Type B pancreatic cell (in vitro differentiated cells): ENCODE measurements at regions not wholly inside any gene's neighbourhood (a gene's known extent, or its start where the extent isn't known, plus 50 kb on each side); places are given as distances from the start of the nearest gene placed in this dataset.
"Not testable (repeated sequence)": the region's sequence is repeated elsewhere in the genome, so short reads cannot be mapped to it uniquely, and the experiment has no call there.

ENCODE experiments used
- DNase-seq: peaks from one replicate; pipeline ENCODE4 v3.0.0; 2021; ENCODE audit warnings: mixed read lengths; ENCODE audit not compliant: unreplicated experiment; ENCODE audit errors: extremely low spot score
- H3K27ac Mint-ChIP-seq: 2 replicates; pipeline ENCODE4 v1.8.0; 2021; ENCODE audit warnings: mild to moderate bottlenecking, mixed read lengths
- H3K27me3 Mint-ChIP-seq: 2 replicates; pipeline ENCODE4 v1.8.0; 2021; ENCODE audit warnings: mixed read lengths
- H3K36me3 Mint-ChIP-seq: 2 replicates; pipeline ENCODE4 v1.8.0; 2021; ENCODE audit warnings: mixed read lengths
- H3K4me1 Mint-ChIP-seq: one replicate; pipeline ENCODE4 v1.8.0; 2021; ENCODE audit warnings: mixed read lengths; ENCODE audit not compliant: unreplicated experiment
- H3K4me3 Mint-ChIP-seq: 2 replicates; pipeline ENCODE4 v1.8.0; 2021; ENCODE audit warnings: mild to moderate bottlenecking, mixed read lengths
- H3K9me3 Mint-ChIP-seq: 2 replicates; pipeline ENCODE4 v1.8.0; 2021; ENCODE audit warnings: mixed read lengths
- TF ChIP-seq, protein P1 (sequence below): fragments of 200-600 bp; sonication (generic); conservative IDR thresholded peaks from 2 replicates; pipeline ENCODE4 v1.5.0; 2021; ENCODE audit warnings: antibody characterized with exemption, mild to moderate bottlenecking

DNA sequence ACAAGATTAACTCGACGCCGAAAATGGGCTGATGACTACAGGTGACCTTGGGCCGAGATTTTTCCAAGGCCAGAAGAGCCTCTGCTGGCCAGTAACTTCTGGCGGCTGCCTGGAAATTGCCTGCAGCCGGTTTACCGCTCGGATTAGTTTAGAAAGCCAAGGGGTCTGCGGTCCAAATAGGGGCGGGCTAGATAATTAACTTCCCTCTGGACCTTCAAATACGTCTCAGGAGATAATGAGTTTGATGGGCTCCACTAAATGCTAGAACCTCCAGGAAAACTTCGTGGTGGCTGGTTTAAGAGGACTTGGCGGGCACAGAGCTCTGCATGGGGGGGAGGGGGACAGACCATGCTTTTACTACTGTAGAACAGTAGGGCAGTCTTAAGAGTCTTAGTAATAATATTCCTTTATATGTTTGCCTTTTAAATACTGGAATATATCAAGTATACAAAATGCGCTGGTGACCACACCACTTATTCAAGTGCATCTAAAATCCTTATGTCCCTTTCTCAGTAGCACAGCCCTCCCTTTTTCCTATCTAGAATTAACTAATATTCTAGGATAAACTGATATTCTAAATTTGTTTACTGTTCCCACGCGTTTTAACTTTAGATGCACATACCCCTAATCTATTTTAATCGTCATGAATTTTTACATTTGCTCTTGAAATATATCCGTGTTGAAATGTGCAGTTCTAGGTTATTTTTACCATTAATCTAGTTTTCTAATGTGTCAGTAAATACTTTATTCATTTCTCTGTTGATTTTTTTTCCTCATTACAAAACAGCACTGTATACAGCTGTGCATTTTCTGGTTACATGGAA is 107.5 kb upstream of the PRSS16 start:
- Mint-ChIP-seq H3K4me1 (peaks cover 22% of the 10 kb centered on the region), H3K27ac (peak overlapping the region; percentile 99), H3K36me3 (no peaks in the 10 kb centered on the region), H3K27me3 (no peaks in the 10 kb centered on the region), H3K9me3 (no peaks in the 10 kb centered on the region), H3K4me3 (peak overlapping the region; percentile 98)
- no peak for DNase-seq
- TF ChIP-seq, protein P1, sequence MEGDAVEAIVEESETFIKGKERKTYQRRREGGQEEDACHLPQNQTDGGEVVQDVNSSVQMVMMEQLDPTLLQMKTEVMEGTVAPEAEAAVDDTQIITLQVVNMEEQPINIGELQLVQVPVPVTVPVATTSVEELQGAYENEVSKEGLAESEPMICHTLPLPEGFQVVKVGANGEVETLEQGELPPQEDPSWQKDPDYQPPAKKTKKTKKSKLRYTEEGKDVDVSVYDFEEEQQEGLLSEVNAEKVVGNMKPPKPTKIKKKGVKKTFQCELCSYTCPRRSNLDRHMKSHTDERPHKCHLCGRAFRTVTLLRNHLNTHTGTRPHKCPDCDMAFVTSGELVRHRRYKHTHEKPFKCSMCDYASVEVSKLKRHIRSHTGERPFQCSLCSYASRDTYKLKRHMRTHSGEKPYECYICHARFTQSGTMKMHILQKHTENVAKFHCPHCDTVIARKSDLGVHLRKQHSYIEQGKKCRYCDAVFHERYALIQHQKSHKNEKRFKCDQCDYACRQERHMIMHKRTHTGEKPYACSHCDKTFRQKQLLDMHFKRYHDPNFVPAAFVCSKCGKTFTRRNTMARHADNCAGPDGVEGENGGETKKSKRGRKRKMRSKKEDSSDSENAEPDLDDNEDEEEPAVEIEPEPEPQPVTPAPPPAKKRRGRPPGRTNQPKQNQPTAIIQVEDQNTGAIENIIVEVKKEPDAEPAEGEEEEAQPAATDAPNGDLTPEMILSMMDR, result peak; percentile 8

DNA sequence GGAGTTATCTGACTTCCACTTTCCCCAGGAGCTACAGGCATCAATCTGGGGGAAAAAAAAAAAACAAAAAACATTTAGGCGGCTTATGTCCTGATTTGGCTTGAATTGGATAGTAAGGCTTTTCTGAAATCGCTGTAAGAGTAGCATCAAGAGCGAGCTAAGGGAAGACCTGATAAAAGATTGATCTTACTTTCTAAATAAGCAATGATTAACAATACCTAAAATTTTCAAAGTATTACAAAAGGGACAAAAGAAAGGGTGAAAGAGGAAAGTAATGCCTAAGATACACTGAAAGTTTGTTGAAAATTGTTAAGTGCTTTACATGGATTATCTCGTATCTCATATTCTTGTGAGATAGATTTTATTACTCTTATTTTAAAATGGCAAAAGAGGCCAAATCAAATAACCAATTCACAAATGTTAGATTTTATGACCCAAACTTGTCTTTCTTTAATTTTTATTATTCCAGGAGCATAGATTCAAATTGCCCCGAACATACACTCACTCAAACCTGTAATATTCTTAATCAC is 106.4 kb upstream of the PRSS16 start:
- H3K4me3 Mint-ChIP-seq, result peak overlapping the region; percentile 80
- TF ChIP-seq, protein P1, result no peak
- H3K27ac Mint-ChIP-seq, result peak overlapping the region; percentile 63
- no peaks in the 10 kb centered on the region for H3K9me3 Mint-ChIP-seq
- no peaks in the 10 kb centered on the region for H3K36me3 Mint-ChIP-seq
- no peak for DNase-seq
- H3K27me3 Mint-ChIP-seq, result no peaks in the 10 kb centered on the region
- peaks cover 22% of the 10 kb centered on the region for H3K4me1 Mint-ChIP-seq

DNA sequence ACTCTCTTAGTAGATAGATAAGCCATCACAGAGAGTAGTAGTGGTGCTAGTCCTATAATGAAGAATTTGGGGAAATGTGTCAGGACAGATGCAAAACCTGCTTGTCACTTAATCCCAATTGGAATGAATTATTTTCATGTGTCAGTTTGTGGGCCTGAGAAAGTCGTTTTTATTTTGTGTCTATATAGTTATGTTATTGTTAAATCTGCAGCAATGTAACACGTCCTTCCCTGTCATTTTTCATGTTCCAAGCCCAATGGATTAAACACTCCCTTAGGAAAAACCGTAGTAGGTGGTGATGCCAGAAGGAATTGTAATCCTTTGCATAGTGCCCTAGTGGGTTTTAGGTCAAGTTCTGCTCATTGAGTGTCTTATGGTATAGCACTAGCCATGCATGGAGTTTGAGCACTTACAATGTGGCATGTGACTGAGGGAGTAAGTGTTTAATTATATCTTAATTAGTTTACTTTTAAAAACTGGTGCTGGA is 105.9 kb upstream of the PRSS16 start:
- Mint-ChIP-seq H3K27me3 (no peaks in the 10 kb centered on the region), H3K4me3 (peak overlapping the region; percentile 80), H3K27ac (peak overlapping the region; percentile 63), H3K4me1 (peaks cover 22% of the 10 kb centered on the region), H3K9me3 (no peaks in the 10 kb centered on the region), H3K36me3 (no peaks in the 10 kb centered on the region)
- DNase-seq, result no peak
- TF ChIP-seq, protein P1, result no peak

DNA sequence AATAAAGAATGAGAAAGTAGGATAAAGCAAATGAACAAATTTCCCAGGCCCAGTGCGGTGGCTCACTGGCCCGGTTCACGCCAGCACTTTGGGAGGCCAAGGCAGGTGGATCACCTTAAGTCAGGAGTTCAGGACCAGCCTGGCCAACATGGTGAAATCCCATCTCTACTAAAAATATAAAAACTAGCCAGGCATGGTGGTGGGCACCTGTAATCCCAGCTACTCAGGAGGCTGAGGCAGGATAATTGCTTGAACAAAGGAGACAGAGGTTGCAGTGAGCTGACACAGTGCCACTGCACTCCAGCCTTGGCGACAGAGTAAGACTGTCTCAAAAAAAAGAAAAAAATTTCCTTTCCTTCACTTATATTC is 104.5 kb upstream of the PRSS16 start:
- H3K9me3 Mint-ChIP-seq, H3K27me3 Mint-ChIP-seq, H3K4me3 Mint-ChIP-seq, DNase-seq, H3K36me3 Mint-ChIP-seq: not testable (repeated sequence)
- peaks cover 22% of the 10 kb centered on the region for H3K4me1 Mint-ChIP-seq
- peak overlapping the region; percentile 57 for H3K27ac Mint-ChIP-seq

DNA sequence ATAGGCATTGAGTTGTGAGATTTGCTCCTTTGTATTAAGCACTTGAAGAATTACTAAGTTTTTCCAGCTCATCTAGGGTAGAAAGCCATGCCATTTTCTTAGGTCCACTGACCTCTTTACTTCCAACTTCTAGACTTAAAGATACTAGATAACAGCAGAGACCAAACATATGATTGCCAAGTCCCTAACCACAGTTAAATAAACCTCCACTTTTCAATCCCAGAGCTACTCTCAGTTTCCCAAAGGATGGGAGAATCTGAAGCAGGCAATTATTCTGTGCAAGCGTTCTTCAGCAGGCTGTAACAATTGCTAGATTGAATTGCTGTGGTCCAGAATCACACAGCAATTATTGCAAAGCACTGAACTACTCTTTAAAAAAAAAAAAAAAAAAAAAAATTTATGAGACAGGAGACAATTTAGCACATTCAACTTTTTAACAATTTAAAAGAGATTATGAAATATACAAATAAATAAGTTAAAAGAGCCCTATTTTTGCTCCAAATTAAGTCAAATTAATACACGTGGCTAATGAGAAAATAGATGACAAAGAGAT is 104.0 kb upstream of the PRSS16 start:
- Mint-ChIP-seq H3K4me3 (peak overlapping the region; percentile 79), H3K4me1 (peaks cover 20% of the 10 kb centered on the region), H3K9me3 (no peaks in the 10 kb centered on the region), H3K36me3 (no peaks in the 10 kb centered on the region), H3K27me3 (no peaks in the 10 kb centered on the region), H3K27ac (peak overlapping the region; percentile 57)
- TF ChIP-seq, protein P1, result no peak
- no peak for DNase-seq

DNA sequence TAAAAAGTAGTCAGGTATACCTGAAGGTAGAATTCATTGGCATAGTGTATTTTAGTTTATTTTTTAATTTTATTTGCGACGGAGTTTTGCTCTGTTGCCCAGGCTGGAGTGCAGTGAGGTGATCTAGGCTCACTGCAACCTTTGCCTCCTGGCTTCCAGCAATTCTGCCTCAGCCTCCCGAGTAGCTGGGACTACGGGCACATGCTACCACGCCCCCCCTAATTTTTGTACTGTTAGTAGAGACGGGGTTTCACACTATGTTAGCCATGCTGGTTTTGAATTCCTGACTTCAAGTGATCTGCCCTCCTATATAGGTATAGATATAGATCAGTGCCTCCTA is 102.8 kb upstream of the PRSS16 start:
- Mint-ChIP-seq H3K9me3 (no peaks in the 10 kb centered on the region), H3K4me3 (no peak overlapping the region), H3K4me1 (peaks cover 12% of the 10 kb centered on the region), H3K27me3 (no peaks in the 10 kb centered on the region), H3K36me3 (no peaks in the 10 kb centered on the region), H3K27ac (no peak overlapping the region)
- TF ChIP-seq, protein P1, result no peak
- no peak for DNase-seq
